Rectal smooth muscle tissue (tissue), 1 donor: ENCODE measurements at regions not wholly inside any gene's neighbourhood (a gene's known extent, or its start where the extent isn't known, plus 50 kb on each side); places are given as distances from the start of the nearest gene placed in this dataset.

Experiments
- H3K27ac ChIP-seq: one replicate; pipeline ENCODE4 v1.7.0; 2013; ENCODE audit warnings: low read depth, low read length, inconsistent platforms
- H3K27me3 ChIP-seq: one replicate; pipeline ENCODE4 v1.7.0; 2013; ENCODE audit warnings: low read length; ENCODE audit not compliant: control insufficient read depth, insufficient read depth
- H3K36me3 ChIP-seq: one replicate; pipeline ENCODE4 v1.7.0; 2013; ENCODE audit warnings: low read length; ENCODE audit not compliant: control insufficient read depth, insufficient read depth
- H3K4me1 ChIP-seq: one replicate; pipeline ENCODE4 v1.7.0; 2013; ENCODE audit warnings: low read length; ENCODE audit not compliant: control insufficient read depth, insufficient read depth
- H3K4me3 ChIP-seq: one replicate; pipeline ENCODE4 v1.7.0; 2013; ENCODE audit warnings: low read length
- H3K9ac ChIP-seq: one replicate; pipeline ENCODE4 v1.7.0; 2013; ENCODE audit warnings: low read length

- H3K4me3 ChIP-seq = no peak overlapping the region
- no peaks in the 10 kb centered on the region for H3K27me3 ChIP-seq
- no peaks in the 10 kb centered on the region for H3K4me1 ChIP-seq
- H3K9ac ChIP-seq = no peak overlapping the region
- no peak overlapping the region for H3K27ac ChIP-seq
- H3K36me3 ChIP-seq = no peaks in the 10 kb centered on the region
Observed at GRCh38 chr2:180474716-180475115, 467.6 kb upstream of the CWC22 start.

GRCh38 chr2:180473456-180473855 is 466.4 kb upstream of the CWC22 start:
- H3K4me1 ChIP-seq = no peaks in the 10 kb centered on the region
- no peaks in the 10 kb centered on the region for H3K36me3 ChIP-seq
- no peak overlapping the region for H3K27ac ChIP-seq
- H3K4me3 ChIP-seq = no peak overlapping the region
- H3K9ac ChIP-seq = no peak overlapping the region
- H3K27me3 ChIP-seq = no peaks in the 10 kb centered on the region

- Histone ChIP-seq H3K4me3 (no peak overlapping the region), H3K9ac (no peak overlapping the region), H3K36me3 (no peaks in the 10 kb centered on the region), H3K27me3 (no peaks in the 10 kb centered on the region), H3K4me1 (no peaks in the 10 kb centered on the region), H3K27ac (no peak overlapping the region)
Observed at GRCh38 chr2:180472133-180472532, 465.0 kb upstream of the CWC22 start.

GRCh38 chr2:180463608-180464007 is 456.5 kb upstream of the CWC22 start:
- H3K27ac ChIP-seq = no peak overlapping the region
- no peaks in the 10 kb centered on the region for H3K27me3 ChIP-seq
- H3K4me1 ChIP-seq = peaks cover 4% of the 10 kb centered on the region
- H3K4me3 ChIP-seq = no peak overlapping the region
- no peaks in the 10 kb centered on the region for H3K36me3 ChIP-seq
- H3K9ac ChIP-seq = no peak overlapping the region

- Histone ChIP-seq H3K27ac (no peak overlapping the region), H3K4me3 (no peak overlapping the region)
Observed at GRCh38 chr2:180461761-180462160, 454.7 kb upstream of the CWC22 start.

DNA sequence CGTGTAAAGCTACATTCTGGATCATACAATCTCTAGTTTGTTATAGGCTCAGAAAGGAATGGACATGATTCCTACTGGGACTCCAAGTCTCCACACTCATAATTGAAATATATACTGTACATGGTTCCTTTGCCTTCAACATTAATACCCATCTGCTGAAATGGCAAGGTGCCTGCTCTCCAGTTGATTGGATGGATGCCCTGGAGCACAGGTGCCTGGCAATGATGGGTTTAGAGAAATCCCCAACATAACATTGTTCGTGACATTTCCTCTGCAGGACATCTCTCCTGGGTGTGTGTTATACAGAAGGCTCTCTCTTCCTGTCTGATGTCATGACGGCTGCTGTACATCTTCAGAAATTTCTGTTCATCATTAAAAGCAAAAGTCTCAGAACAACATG is 449.7 kb upstream of the CWC22 start:
- H3K27ac ChIP-seq = no peak overlapping the region
- H3K36me3 ChIP-seq = no peaks in the 10 kb centered on the region
- H3K4me3 ChIP-seq = no peak overlapping the region
- H3K9ac ChIP-seq = no peak overlapping the region
- no peaks in the 10 kb centered on the region for H3K4me1 ChIP-seq
- H3K27me3 ChIP-seq = no peaks in the 10 kb centered on the region

More at GRCh38 chr2:180461761-180462160, 454.7 kb upstream of the CWC22 start:
- H3K9ac ChIP-seq = no peak overlapping the region
- H3K27me3 ChIP-seq = no peaks in the 10 kb centered on the region
- H3K36me3 ChIP-seq = no peaks in the 10 kb centered on the region
- peaks cover 4% of the 10 kb centered on the region for H3K4me1 ChIP-seq

GRCh38 chr2:180450841-180451240 is 443.7 kb upstream of the CWC22 start:
- Histone ChIP-seq H3K27ac (no peak overlapping the region), H3K27me3 (no peaks in the 10 kb centered on the region)

GRCh38 chr2:180449171-180449915 is 442.2 kb upstream of the CWC22 start:
- Histone ChIP-seq H3K9ac (no peak overlapping the region), H3K4me1 (no peaks in the 10 kb centered on the region), H3K27me3 (no peaks in the 10 kb centered on the region), H3K27ac (no peak overlapping the region), H3K36me3 (no peaks in the 10 kb centered on the region), H3K4me3 (no peak overlapping the region)

More at GRCh38 chr2:180450841-180451240, 443.7 kb upstream of the CWC22 start:
- Histone ChIP-seq H3K4me3 (no peak overlapping the region), H3K4me1 (no peaks in the 10 kb centered on the region), H3K36me3 (no peaks in the 10 kb centered on the region), H3K9ac (no peak overlapping the region)

DNA sequence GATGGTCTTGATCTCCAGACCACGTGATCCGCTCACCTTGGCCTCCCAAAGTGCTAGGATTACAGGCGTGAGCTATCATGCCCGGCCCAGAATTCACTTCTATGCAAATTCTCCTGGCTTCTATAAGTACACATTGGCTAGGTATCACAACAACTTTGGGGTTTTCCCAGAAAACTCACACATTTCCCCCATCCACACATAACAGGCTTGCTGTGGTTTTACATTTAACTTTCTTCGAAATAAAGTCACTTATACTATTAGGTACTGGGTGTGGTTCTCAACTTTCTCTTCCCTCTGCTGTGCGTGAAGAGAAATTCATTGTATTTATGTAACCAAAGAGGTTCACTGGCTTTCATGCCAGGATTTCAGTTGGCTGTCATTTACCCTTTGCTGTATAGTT is 439.4 kb upstream of the CWC22 start:
- no peaks in the 10 kb centered on the region for H3K4me1 ChIP-seq
- no peaks in the 10 kb centered on the region for H3K27me3 ChIP-seq
- H3K4me3 ChIP-seq = no peak overlapping the region
- H3K36me3 ChIP-seq = no peaks in the 10 kb centered on the region
- H3K9ac ChIP-seq = no peak overlapping the region
- no peak overlapping the region for H3K27ac ChIP-seq

- H3K4me1 ChIP-seq = no peaks in the 10 kb centered on the region
- no peak overlapping the region for H3K4me3 ChIP-seq
- H3K9ac ChIP-seq = no peak overlapping the region
- no peaks in the 10 kb centered on the region for H3K36me3 ChIP-seq
- no peak overlapping the region for H3K27ac ChIP-seq
- H3K27me3 ChIP-seq = no peaks in the 10 kb centered on the region
Observed at GRCh38 chr2:180443888-180444287, 436.8 kb upstream of the CWC22 start.

GRCh38 chr2:180442860-180443644 is 436.0 kb upstream of the CWC22 start:
- Histone ChIP-seq H3K27ac (no peak overlapping the region), H3K9ac (no peak overlapping the region)

DNA sequence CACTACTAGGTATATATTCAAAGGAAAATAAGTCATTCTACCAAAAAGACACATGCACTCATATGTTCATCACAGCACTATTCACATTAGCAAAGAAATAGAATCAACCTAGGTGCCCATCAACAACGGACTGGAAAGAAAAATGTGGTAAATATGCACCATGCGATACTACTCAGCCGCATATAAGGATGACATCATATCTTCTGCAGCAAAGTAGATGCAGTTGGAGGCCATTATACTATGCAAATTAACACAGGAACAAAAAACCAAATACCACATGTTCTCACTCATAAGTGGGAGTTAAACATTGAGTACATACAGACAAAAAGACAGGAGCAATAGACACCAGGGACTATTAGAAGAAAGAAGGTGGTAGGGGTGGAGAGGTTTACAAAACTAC is 412.1 kb upstream of the CWC22 start:
- Histone ChIP-seq H3K4me1 (no peaks in the 10 kb centered on the region), H3K4me3 (no peak overlapping the region), H3K27me3 (no peaks in the 10 kb centered on the region), H3K36me3 (no peaks in the 10 kb centered on the region), H3K9ac (no peak overlapping the region), H3K27ac (no peak overlapping the region)

More at GRCh38 chr2:180442860-180443644, 436.0 kb upstream of the CWC22 start:
- Histone ChIP-seq H3K36me3 (no peaks in the 10 kb centered on the region), H3K27me3 (no peaks in the 10 kb centered on the region), H3K4me3 (no peak overlapping the region), H3K4me1 (no peaks in the 10 kb centered on the region)
